Subcutaneous abdominal adipose tissue (tissue), 5 donors: ENCODE measurements at regions not wholly inside any gene's neighbourhood (a gene's known extent, or its start where the extent isn't known, plus 50 kb on each side); places are given as distances from the start of the nearest gene placed in this dataset.

Experiments
- H3K27ac ChIP-seq: one replicate; pipeline ENCODE4 v1.7.0; 2013; ENCODE audit warnings: low read depth, mild to moderate bottlenecking, inconsistent platforms, low read length, moderate library complexity
- H3K27me3 ChIP-seq, 5 donors: one replicate each; pipeline ENCODE4 v1.7.0; 2013; ENCODE audit warnings: low read length in 5 of 5, inconsistent platforms in 1 of 5; ENCODE audit not compliant: control insufficient read depth in 5 of 5, insufficient read depth in 4 of 5
- H3K36me3 ChIP-seq, 5 donors: one replicate each; pipeline ENCODE4 v1.7.0; 2013; ENCODE audit warnings: low read length in 5 of 5; ENCODE audit not compliant: control insufficient read depth in 5 of 5, insufficient read depth in 5 of 5
- H3K4me1 ChIP-seq, 5 donors: one replicate each; pipeline ENCODE4 v1.7.0; 2013; ENCODE audit warnings: low read length in 5 of 5, mild to moderate bottlenecking in 3 of 5, moderate library complexity in 1 of 5; ENCODE audit not compliant: control insufficient read depth in 5 of 5, insufficient read depth in 5 of 5
- H3K4me3 ChIP-seq, 5 donors: one replicate each; pipeline ENCODE4 v1.7.0; 2013; ENCODE audit warnings: low read length in 5 of 5, low read depth in 1 of 5
- H3K9ac ChIP-seq, 5 donors: one replicate each; pipeline ENCODE4 v1.7.0; 2013; ENCODE audit warnings: low read length in 5 of 5, mild to moderate bottlenecking in 4 of 5, moderate library complexity in 3 of 5
- H3K9me3 ChIP-seq, 5 donors: one replicate each; pipeline ENCODE4 v1.7.0; 2013; ENCODE audit warnings: low read length in 5 of 5; ENCODE audit not compliant: control insufficient read depth in 5 of 5
- donor health status: healthy.
- donor health status: healthy.
- donor health status: healthy.
- donor health status: healthy.
- donor health status: healthy.

- H3K27me3 ChIP-seq, result no peaks in the 10 kb centered on the region
These were observed 720.9 kb downstream of the AACS start for GRCh38 chr12:125786143-125786542.

GRCh38 chr12:125794401-125794800 is 729.2 kb downstream of the AACS start:
- Histone ChIP-seq H3K4me3 (no peak overlapping the region), H3K27ac (no peak overlapping the region), H3K27me3 (no peaks in the 10 kb centered on the region), H3K9ac (no peak overlapping the region), H3K9me3 (peaks cover 0 to 12% (median 2%) of the 10 kb centered on the region in 5 donors), H3K4me1 (no peaks in the 10 kb centered on the region), H3K36me3 (no peaks in the 10 kb centered on the region)

More at GRCh38 chr12:125786143-125786542, 720.9 kb downstream of the AACS start:
- Histone ChIP-seq H3K36me3 (no peaks in the 10 kb centered on the region), H3K4me3 (no peak overlapping the region), H3K9ac (no peak overlapping the region), H3K27ac (no peak overlapping the region), H3K9me3 (peaks cover 0 to 8% (median 5%) of the 10 kb centered on the region in 5 donors), H3K4me1 (no peaks in the 10 kb centered on the region)

- Histone ChIP-seq H3K36me3 (no peaks in the 10 kb centered on the region), H3K27ac (no peak overlapping the region), H3K4me1 (no peaks in the 10 kb centered on the region), H3K4me3 (no peak overlapping the region), H3K9me3 (peaks cover 0 to 4% (median 0%) of the 10 kb centered on the region in 5 donors), H3K27me3 (no peaks in the 10 kb centered on the region), H3K9ac (no peak overlapping the region)
These were observed 732.4 kb downstream of the AACS start for GRCh38 chr12:125797421-125798175.

- Histone ChIP-seq H3K27me3 (no peaks in the 10 kb centered on the region), H3K4me1 (no peaks in the 10 kb centered on the region), H3K4me3 (no peak overlapping the region), H3K9ac (no peak overlapping the region), H3K27ac (no peak overlapping the region), H3K9me3 (peaks cover 0 to 4% (median 0%) of the 10 kb centered on the region in 5 donors), H3K36me3 (no peaks in the 10 kb centered on the region)
These were observed 739.4 kb downstream of the AACS start for GRCh38 chr12:125804660-125805059.

GRCh38 chr12:125824276-125824675 is 759.0 kb downstream of the AACS start:
- Histone ChIP-seq H3K27ac (no peak overlapping the region), H3K36me3 (no peaks in the 10 kb centered on the region), H3K4me1 (no peaks in the 10 kb centered on the region), H3K9ac (no peak overlapping the region), H3K27me3 (no peaks in the 10 kb centered on the region), H3K4me3 (no peak overlapping the region), H3K9me3 (peaks cover 0 to 21% (median 5%) of the 10 kb centered on the region in 5 donors)

DNA sequence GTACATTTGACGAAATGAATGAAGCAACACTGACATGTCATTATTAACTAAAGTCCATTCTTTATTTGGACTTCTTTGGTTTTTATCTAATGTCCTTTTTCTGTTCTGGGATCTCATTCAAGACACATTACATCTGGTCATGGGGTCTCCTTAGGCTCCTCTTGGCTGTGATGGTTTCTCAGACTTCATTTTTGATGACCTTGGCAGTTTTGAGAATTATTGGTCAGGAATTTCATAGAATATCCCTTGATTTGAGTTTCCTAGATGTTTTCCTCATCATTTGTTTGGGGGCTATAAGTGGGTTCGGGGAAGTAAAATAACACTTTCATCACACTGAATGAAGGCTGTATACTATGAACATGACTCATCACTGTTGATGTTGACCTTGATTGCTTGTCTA is 770.6 kb downstream of the AACS start:
- Histone ChIP-seq H3K9me3 (no peaks in the 10 kb centered on the region), H3K4me1 (no peaks in the 10 kb centered on the region), H3K36me3 (no peaks in the 10 kb centered on the region), H3K27me3 (no peaks in the 10 kb centered on the region), H3K4me3 (no peak overlapping the region), H3K9ac (no peak overlapping the region), H3K27ac (no peak overlapping the region)

GRCh38 chr12:125836647-125837046 is 771.4 kb downstream of the AACS start:
- no peak overlapping the region for H3K27ac ChIP-seq
- no peak overlapping the region for H3K4me3 ChIP-seq
- H3K27me3 ChIP-seq, result no peaks in the 10 kb centered on the region
- no peaks in the 10 kb centered on the region for H3K4me1 ChIP-seq
- H3K9me3 ChIP-seq, result no peaks in the 10 kb centered on the region
- H3K36me3 ChIP-seq, result no peaks in the 10 kb centered on the region
- no peak overlapping the region for H3K9ac ChIP-seq

- H3K9me3 ChIP-seq, result no peaks in the 10 kb centered on the region
- H3K27me3 ChIP-seq, result no peaks in the 10 kb centered on the region
- H3K4me1 ChIP-seq, result no peaks in the 10 kb centered on the region
These were observed 776.1 kb downstream of the AACS start for GRCh38 chr12:125841332-125841731.

DNA sequence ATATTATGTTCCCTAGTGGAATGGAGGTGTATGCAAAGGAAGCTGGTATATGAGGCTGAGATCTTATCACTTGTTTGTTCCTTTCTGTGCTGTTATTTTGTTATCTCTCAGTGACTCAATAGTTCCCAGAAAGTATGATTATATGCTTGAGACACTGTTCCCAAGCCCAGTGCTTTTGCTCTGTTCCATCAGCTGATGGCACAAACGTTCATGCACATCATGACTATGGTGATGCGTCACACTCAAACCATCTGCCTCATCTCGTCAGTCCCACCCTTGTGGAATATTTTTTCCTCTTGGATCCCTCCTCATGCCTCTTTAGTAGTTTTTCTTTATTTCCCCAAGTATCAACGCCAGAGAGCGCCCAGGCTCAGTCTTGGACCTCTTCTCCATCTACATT is 786.9 kb downstream of the AACS start:
- Histone ChIP-seq H3K27me3 (no peaks in the 10 kb centered on the region), H3K4me1 (no peaks in the 10 kb centered on the region), H3K4me3 (no peak overlapping the region), H3K9ac (no peak overlapping the region), H3K27ac (no peak overlapping the region), H3K9me3 (no peaks in the 10 kb centered on the region), H3K36me3 (no peaks in the 10 kb centered on the region)

More at GRCh38 chr12:125841332-125841731, 776.1 kb downstream of the AACS start:
- no peak overlapping the region for H3K27ac ChIP-seq
- H3K4me3 ChIP-seq, result no peak overlapping the region
- H3K36me3 ChIP-seq, result no peaks in the 10 kb centered on the region
- H3K9ac ChIP-seq, result no peak overlapping the region

DNA sequence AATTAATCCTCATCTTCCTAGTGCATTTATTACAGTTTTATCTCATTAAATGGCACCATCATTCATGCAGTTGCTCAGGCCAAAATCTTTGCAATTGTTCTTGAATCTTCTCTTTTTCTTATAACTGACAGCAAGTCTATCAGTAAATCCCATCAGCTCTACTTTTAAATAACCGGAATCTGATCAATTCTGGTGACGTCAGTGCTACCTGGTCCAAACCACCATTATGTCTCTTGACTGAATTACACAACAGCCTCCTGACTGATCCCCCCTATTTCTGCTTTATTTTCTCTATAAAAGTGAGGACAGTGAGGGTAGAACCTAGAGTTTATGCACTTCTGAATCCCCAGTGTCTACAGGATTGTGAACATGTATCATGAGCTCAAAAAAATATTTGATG is 787.4 kb downstream of the AACS start:
- Histone ChIP-seq H3K27ac (no peak overlapping the region), H3K27me3 (no peaks in the 10 kb centered on the region), H3K9me3 (no peaks in the 10 kb centered on the region), H3K9ac (no peak overlapping the region), H3K4me1 (no peaks in the 10 kb centered on the region), H3K36me3 (no peaks in the 10 kb centered on the region), H3K4me3 (no peak overlapping the region)
